DMS 273 (cell line): ENCODE measurements at regions not wholly inside any gene's neighbourhood (a gene's known extent, or its start where the extent isn't known, plus 50 kb on each side); places are given as distances from the start of the nearest gene placed in this dataset.

Experiments
- DNase-seq: peaks from one replicate; lab custom pipeline; 2025; ENCODE audit not compliant: unreplicated experiment; lab: John Stamatoyannopoulos, UW

DNA sequence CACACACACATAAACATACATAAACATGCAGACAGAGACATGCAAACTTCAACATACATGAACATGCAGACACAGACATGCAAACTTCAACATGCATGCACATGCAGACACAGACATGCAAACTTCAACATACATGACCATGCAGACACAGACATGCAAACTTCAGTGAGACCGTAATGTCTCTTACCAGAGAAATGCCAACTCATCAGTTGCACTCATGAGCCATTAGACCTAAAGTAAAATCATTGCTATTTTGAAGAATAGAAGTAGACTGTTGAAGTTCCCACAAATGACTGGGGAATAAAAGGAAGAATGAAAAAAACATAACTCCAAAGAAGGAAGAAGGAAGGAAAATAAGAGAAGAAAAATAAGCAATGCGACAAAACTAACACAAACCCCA is 1044.0 kb upstream of the TMEM132C start:
- no peak for DNase-seq

GRCh38 chr12:127223731-127224130 is 1043.2 kb upstream of the TMEM132C start:
- DNase-seq = no peak

DNA sequence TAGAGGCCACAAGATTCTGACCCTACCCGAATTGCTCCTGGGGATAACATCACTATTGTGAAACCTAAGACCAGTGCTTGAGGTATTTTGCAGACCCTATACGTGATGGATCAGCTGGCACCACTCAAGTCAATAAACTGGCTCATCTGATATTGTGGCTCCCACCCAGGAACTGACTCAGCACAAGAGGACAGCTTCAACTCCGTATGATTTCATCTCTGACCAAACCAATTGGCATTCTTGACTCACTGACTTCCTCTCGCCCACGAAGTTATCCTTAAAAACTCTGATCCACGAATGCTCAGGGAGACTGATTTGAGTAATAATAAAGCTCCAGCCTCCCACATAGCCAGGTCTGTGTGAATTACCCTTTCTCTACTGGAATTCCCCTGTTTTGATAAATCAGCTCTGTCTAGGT is 1036.1 kb upstream of the TMEM132C start:
- DNase-seq = no peak

GRCh38 chr12:127231371-127231770 is 1035.6 kb upstream of the TMEM132C start:
- DNase-seq = no peak

DNA sequence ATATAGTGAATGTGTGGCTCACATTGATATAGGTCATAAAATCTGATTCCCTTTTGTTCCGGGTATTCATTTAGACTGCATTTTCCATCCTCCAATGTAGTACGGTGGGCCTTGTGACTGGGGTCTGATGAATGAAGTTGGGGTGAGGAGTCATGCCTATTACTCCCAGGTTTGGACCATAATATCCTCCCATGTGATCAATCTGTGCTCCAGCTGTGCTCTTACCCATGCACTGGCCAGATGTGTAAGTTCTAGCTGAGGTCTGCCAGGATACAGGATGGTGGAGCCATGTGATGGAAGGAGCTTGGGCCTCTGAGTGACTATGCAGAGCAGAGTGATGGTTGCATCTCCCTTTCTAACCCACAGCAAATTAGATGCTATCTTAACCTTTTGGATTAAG is 1034.0 kb upstream of the TMEM132C start:
- DNase-seq = no peak

DNA sequence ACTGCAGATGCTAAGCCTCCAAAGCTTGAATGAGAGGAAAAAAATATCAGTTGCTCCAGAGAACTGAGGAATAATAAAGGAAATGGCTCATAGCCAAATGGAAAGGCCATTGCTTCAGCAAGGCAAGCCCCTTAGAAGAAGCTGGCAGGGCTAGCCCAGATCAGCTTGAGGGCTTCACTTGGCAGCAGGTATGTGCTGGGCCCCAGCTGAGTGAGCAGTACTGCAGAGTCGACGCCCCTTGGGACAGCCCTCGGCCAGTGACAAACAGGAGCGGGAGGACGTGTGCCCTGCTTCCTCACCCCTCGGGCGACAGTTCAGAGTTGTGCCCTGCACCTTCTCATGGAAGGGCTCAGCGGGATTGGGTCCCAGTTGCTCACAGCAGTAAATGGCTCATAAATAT is 1031.2 kb upstream of the TMEM132C start:
- DNase-seq = no peak

DNA sequence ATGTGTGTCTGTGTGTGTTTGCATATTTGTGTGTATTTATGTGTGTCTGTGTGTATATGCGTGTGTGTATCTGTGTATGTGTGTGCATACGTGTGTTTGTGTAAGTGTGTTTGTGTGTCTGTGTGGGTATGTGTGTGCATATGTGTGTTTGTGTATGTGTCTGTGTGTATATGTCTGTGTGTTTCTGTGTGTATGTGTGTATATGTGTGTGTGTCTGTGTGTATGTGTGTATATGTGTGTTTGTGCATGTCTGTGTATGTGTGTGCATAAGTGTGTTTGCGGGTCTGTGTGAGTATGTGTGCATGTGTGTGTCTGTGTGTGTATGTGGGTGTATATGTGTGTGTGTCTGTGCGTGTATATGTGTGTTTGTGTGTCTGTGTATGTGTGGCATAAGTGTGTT is 1030.5 kb upstream of the TMEM132C start:
- DNase-seq = no peak

- no peak for DNase-seq
Observed at GRCh38 chr12:127237151-127237550, 1029.8 kb upstream of the TMEM132C start.

GRCh38 chr12:127238107-127238506 is 1028.9 kb upstream of the TMEM132C start:
- DNase-seq = no peak

GRCh38 chr12:127239781-127240180 is 1027.2 kb upstream of the TMEM132C start:
- DNase-seq = no peak

GRCh38 chr12:127240249-127240929 is 1026.6 kb upstream of the TMEM132C start:
- DNase-seq = no peak

GRCh38 chr12:127241072-127241817 is 1025.7 kb upstream of the TMEM132C start:
- DNase-seq = no peak

- no peak for DNase-seq
Observed at GRCh38 chr12:127245009-127245408, 1022.0 kb upstream of the TMEM132C start.

- DNase-seq = no peak
Observed at GRCh38 chr12:127245437-127245836, 1021.5 kb upstream of the TMEM132C start.

- DNase-seq = no peak
Observed at GRCh38 chr12:127247937-127248336, 1019.0 kb upstream of the TMEM132C start.

GRCh38 chr12:127249428-127249827 is 1017.5 kb upstream of the TMEM132C start:
- DNase-seq = no peak

DNA sequence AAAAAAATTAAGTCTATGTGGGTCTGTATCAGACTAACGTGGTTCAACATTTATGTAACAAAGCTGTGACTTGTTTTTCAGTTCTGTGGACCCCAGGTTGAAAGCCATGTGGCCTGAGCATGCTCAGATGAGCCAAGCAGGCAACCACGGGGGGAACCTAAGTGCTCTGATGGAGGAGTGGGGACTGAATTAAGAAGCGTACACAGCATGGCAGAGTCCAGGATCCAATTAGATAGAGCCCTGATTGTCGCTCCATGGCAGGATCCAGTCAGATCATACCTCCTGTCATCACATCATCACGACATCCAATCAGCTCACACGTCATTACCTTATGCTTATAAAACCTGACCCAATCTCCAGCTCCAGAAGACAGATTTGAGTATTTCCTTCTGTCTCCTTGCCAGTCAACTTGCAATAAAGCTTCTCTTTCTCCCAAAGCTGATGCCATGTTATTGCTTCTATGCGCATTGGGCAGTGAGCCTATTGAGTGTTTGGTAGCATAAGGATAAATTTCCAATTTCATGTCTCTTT is 1013.1 kb upstream of the TMEM132C start:
- DNase-seq = no peak

DNA sequence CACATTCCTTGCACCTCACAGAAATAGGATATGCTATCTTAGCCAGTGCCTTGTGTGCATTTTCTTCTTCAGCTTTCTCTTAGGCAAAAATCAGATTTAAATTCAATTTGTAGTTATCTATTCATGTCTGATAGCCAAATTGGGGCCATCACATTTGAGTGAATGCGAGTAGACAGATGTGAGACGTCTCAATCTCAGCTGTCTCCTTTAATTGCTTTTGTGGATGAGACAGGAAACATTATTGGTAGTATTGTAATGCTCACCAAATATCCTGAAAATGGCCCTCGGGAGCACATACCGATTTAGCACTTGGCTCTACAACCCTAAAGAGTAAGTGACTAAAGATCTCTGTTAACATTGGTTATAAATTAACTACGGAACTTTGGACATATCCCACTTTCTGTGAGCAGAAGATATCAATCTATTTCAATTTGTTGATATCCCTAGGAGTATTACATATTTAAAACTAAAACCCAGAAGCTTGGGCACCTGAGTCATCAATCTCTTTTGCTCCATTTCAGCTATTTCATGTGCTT is 1012.5 kb upstream of the TMEM132C start:
- DNase-seq = no peak

DNA sequence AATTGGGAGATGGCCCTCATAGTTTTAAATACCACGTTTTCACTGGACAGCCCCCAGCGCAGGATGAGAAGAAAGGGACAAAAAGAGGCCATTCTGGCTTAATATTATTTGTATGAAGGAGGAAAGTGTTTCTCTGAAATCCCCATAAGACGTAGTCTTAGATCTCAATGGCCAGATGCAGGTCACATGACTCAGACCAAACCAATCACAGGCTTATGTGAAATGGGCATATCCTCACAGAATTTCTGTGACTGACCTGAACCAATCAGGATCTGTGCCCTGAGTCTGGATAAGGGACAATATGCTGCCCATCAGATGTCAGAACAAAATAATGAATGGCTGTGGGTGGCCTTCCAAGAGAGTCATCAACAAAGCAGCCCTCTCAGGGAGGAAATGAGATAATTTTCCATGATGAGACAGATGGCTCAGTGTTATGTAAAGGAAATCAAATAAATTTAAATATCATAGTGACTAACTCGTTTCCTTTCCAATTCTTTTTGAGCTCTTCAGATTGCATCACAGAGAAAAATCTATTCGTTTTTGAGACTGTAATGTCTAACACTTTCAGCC is 1009.5 kb upstream of the TMEM132C start:
- DNase-seq = no peak

- DNase-seq = no peak
Observed at GRCh38 chr12:127260531-127260930, 1006.4 kb upstream of the TMEM132C start.

GRCh38 chr12:127260999-127261398 is 1006.0 kb upstream of the TMEM132C start:
- no peak for DNase-seq

DNA sequence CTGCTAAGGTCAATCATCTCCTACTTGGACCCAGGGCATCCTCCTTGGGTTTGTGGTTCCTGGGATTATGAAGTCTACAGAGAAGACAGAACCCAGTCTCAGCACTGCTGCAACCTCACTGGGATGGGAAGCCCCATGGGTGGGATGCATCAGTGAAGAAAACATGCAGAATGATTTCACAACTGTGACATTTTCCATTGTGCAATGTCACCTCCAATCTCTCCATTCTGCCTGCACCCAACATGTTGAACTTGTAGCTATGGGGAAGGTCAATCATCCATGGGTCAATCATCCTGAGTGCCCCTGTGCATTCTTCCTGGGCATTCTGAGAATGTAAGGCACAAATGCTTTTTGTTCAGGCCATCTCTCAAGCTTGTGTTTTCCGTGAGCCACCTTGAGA is 1004.4 kb upstream of the TMEM132C start:
- no peak for DNase-seq
